H1 (cell line): ENCODE measurements at regions not wholly inside any gene's neighbourhood (a gene's known extent, or its start where the extent isn't known, plus 50 kb on each side); places are given as distances from the start of the nearest gene placed in this dataset.

ENCODE experiments used
- CTCF ChIA-PET: fragments of 300-600 bp; sonication (Branson Sonifier 250); formaldehyde crosslinking; loops from one replicate; lab custom pipeline; 2021; ENCODE audit not compliant: partially characterized antibody; lab: Charles Lee
- POLR2A ChIA-PET: fragments of 300-600 bp; sonication (Branson Sonifier 250); formaldehyde crosslinking; loops from one replicate; lab custom pipeline; 2021; ENCODE audit warnings: inconsistent platforms; ENCODE audit not compliant: partially characterized antibody; lab: Charles Lee
- DNase-seq, 2 experiments: peaks; one replicate each; pipeline versions ENCODE4 v3.0.0 to v3.0.0-alpha.2; 2010 to 2022; ENCODE audit warnings: low spot score in 2 of 2, low read depth in 1 of 2, mixed read lengths in 1 of 2
- FAIRE-seq: peaks from 2 replicates; lab custom pipeline; 2011; peaks lifted over from hg19 to GRCh38; lab: Jason Lieb, UNC
- H2AFZ ChIP-seq: 2 replicates; pipeline ENCODE4 v1.8.1; 2012; ENCODE audit warnings: low read length, inconsistent platforms
- H2AK5ac ChIP-seq: 2 replicates; pipeline ENCODE4 v1.6.1; 2013; ENCODE audit warnings: low read depth, low read length
- H2BK120ac ChIP-seq: replicated peaks from 2 replicates; pipeline ENCODE3; 2013; ENCODE audit warnings: low read depth, low read length, inconsistent platforms
- H2BK12ac ChIP-seq: 2 replicates; pipeline ENCODE4 v1.6.1; 2013; ENCODE audit warnings: low read depth, low read length
- H2BK15ac ChIP-seq: 2 replicates; pipeline ENCODE4 v1.6.1; 2013; ENCODE audit warnings: low read length
- H2BK20ac ChIP-seq: 2 replicates; pipeline ENCODE4 v1.6.1; 2013; ENCODE audit warnings: low read length
- H2BK5ac ChIP-seq: 2 replicates; pipeline ENCODE4 v1.6.1; 2013; ENCODE audit warnings: low read depth, low read length
- H3K14ac ChIP-seq: 2 replicates; pipeline ENCODE4 v1.6.1; 2013; ENCODE audit warnings: inconsistent platforms; ENCODE audit not compliant: insufficient read length
- H3K18ac ChIP-seq: 2 replicates; pipeline ENCODE4 v1.6.1; 2013; ENCODE audit warnings: low read length; ENCODE audit errors: extremely low read depth
- H3K23ac ChIP-seq: 2 replicates; pipeline ENCODE4 v1.6.1; 2013; ENCODE audit warnings: inconsistent platforms; ENCODE audit not compliant: insufficient read length
- H3K23me2 ChIP-seq: 2 replicates; pipeline ENCODE4 v1.6.1; 2013; ENCODE audit warnings: low read depth, low read length
- H3K27ac ChIP-seq: 2 replicates; pipeline ENCODE4 v1.6.1; 2011; ENCODE audit warnings: low read depth, low read length, inconsistent platforms
- H3K27me3 ChIP-seq, 4 experiments: replicated peaks in 1 of 4; 1 replicate in 1 of 4; 2 replicates in 3 of 4; pipeline versions ENCODE4 v1.6.1 to v1.8.1; 2011 to 2013; ENCODE audit warnings: low read length in 3 of 4, mild to moderate bottlenecking in 3 of 4, inconsistent platforms in 2 of 4, mixed read lengths in 2 of 4, moderate library complexity in 1 of 4; ENCODE audit not compliant: control insufficient read depth in 3 of 4, insufficient read depth in 3 of 4; ENCODE audit errors: extremely low read depth in 1 of 4
- H3K36me3 ChIP-seq, 4 experiments: 2 replicates each; pipeline versions ENCODE4 v1.6.1 to v1.8.1; 2011 to 2013; ENCODE audit warnings: mild to moderate bottlenecking in 4 of 4, low read length in 3 of 4, moderate library complexity in 2 of 4, control low read depth in 1 of 4, inconsistent platforms in 1 of 4; ENCODE audit not compliant: insufficient read depth in 4 of 4, control insufficient read depth in 2 of 4
- H3K4ac ChIP-seq: replicated peaks from 2 replicates; pipeline ENCODE3; 2013; ENCODE audit warnings: low read length, low read depth, mixed read lengths, inconsistent platforms; ENCODE audit not compliant: insufficient read length
- H3K4me1 ChIP-seq, 4 experiments: replicated peaks in 1 of 4; 1 replicate in 1 of 4; 2 replicates in 3 of 4; pipeline versions ENCODE4 v1.6.1 to v1.8.1; 2011 to 2013; ENCODE audit warnings: low read length in 3 of 4, inconsistent platforms in 2 of 4, mixed read lengths in 1 of 4; ENCODE audit not compliant: insufficient read depth in 4 of 4, control insufficient read depth in 3 of 4
- H3K4me2 ChIP-seq, 2 experiments: 2 replicates each; pipeline versions ENCODE4 v1.6.1 to v1.8.1; 2011 to 2013; ENCODE audit warnings: low read depth in 2 of 2, low read length in 2 of 2, control low read depth in 1 of 2, inconsistent platforms in 1 of 2, mild to moderate bottlenecking in 1 of 2; ENCODE audit not compliant: insufficient read depth in 1 of 2
- H3K4me3 ChIP-seq, 4 experiments: fragments of 200-600, 300-600 bp in 1 of 4; sonication (generic), shearing (Covaris generic), sonication (Bioruptor Twin) in 1 of 4; 2 replicates each; pipeline versions ENCODE4 v1.5.1 to v1.8.1; 2011 to 2016; ENCODE audit warnings: low read length in 4 of 4, low read depth in 3 of 4, control low read depth in 2 of 4, inconsistent platforms in 2 of 4, mild to moderate bottlenecking in 2 of 4, mixed read lengths in 1 of 4, moderate library complexity in 1 of 4; ENCODE audit not compliant: insufficient read depth in 2 of 4; ENCODE audit errors: extremely low read depth in 1 of 4
- H3K56ac ChIP-seq: replicated peaks from 2 replicates; pipeline ENCODE3; 2013; ENCODE audit warnings: low read depth, mild to moderate bottlenecking, mixed read lengths, low read length, inconsistent platforms; ENCODE audit not compliant: insufficient read length
- H3K79me1 ChIP-seq: 2 replicates; pipeline ENCODE4 v1.6.1; 2013; ENCODE audit warnings: low read depth, low read length, control low read depth
- H3K79me2 ChIP-seq, 2 experiments: 2 replicates each; pipeline versions ENCODE4 v1.6.1 to v1.8.1; 2012 to 2013; ENCODE audit warnings: low read length in 2 of 2, mild to moderate bottlenecking in 2 of 2, inconsistent platforms in 1 of 2; ENCODE audit not compliant: insufficient read depth in 2 of 2, control insufficient read depth in 1 of 2
- H3K9ac ChIP-seq, 4 experiments: replicated peaks in 1 of 4; 1 replicate in 1 of 4; 2 replicates in 3 of 4; pipeline versions ENCODE4 v1.6.1 to v1.8.1; 2011 to 2013; ENCODE audit warnings: low read depth in 3 of 4, low read length in 3 of 4, control low read depth in 2 of 4, mild to moderate bottlenecking in 2 of 4, moderate library complexity in 2 of 4, inconsistent platforms in 1 of 4; ENCODE audit errors: extremely low read depth in 1 of 4
- H3K9me3 ChIP-seq, 2 experiments: 2 replicates each; pipeline versions ENCODE4 v1.6.1 to v1.8.1; 2012 to 2013; ENCODE audit warnings: mild to moderate bottlenecking in 2 of 2, moderate library complexity in 2 of 2, control low read depth in 1 of 2, inconsistent platforms in 1 of 2, low read depth in 1 of 2, low read length in 1 of 2, mixed read lengths in 1 of 2; ENCODE audit not compliant: insufficient read depth in 2 of 2
- H4K20me1 ChIP-seq, 2 experiments: replicated peaks in 1 of 2; 2 replicates each; pipeline versions ENCODE3 to v1.8.1; 2011 to 2013; ENCODE audit warnings: inconsistent platforms in 2 of 2, low read length in 2 of 2, mild to moderate bottlenecking in 1 of 2; ENCODE audit not compliant: insufficient read depth in 2 of 2, control insufficient read depth in 1 of 2
- H4K5ac ChIP-seq: 2 replicates; pipeline ENCODE4 v1.6.1; 2013; ENCODE audit warnings: low read length, low read depth, mixed read lengths, inconsistent platforms; ENCODE audit not compliant: insufficient read length
- H4K8ac ChIP-seq: 2 replicates; pipeline ENCODE4 v1.8.0; 2013; ENCODE audit warnings: mild to moderate bottlenecking, moderate library complexity, low read length, inconsistent platforms; ENCODE audit not compliant: insufficient read depth; ENCODE audit errors: extremely low read depth
- H4K91ac ChIP-seq: replicated peaks from 2 replicates; pipeline ENCODE3; 2013; ENCODE audit warnings: low read length, mixed read lengths, inconsistent platforms; ENCODE audit not compliant: insufficient read length
- CHD2 ChIP-seq: IDR thresholded peaks from 2 replicates; pipeline ENCODE4 v1.6.1; 2012; ENCODE audit warnings: low read length, improper control_type of control experiment
- CREB1 ChIP-seq: IDR thresholded peaks from 2 replicates; pipeline ENCODE4 v1.6.1; 2012; ENCODE audit warnings: inconsistent platforms
- E2F6 ChIP-seq: IDR thresholded peaks from 2 replicates; pipeline ENCODE4 v1.6.1; 2012; ENCODE audit warnings: inconsistent platforms
- EGR1 ChIP-seq: IDR thresholded peaks from 2 replicates; pipeline ENCODE4 v1.6.1; 2011; ENCODE audit warnings: low read depth, low read length, borderline replicate concordance
- JUN ChIP-seq: IDR thresholded peaks from 2 replicates; pipeline ENCODE4 v1.6.1; 2011; ENCODE audit warnings: low read depth, mild to moderate bottlenecking, improper control_type of control experiment, low read length
- JUND ChIP-seq: IDR thresholded peaks from 2 replicates; pipeline ENCODE4 v1.6.1; 2011; ENCODE audit warnings: mild to moderate bottlenecking, improper control_type of control experiment, low read length
- KDM1A ChIP-seq: fragments of 200-600, 300-600 bp; sonication (generic); IDR thresholded peaks from 2 replicates; pipeline ENCODE4 v1.7.1; 2016; ENCODE audit warnings: mild to moderate bottlenecking, low read length, borderline replicate concordance
- KDM4A ChIP-seq: IDR thresholded peaks from one replicate; pipeline ENCODE4 v1.7.1; 2012; ENCODE audit warnings: low read depth, mild to moderate bottlenecking, moderate library complexity, low read length, inconsistent platforms; ENCODE audit not compliant: severe bottlenecking
- KDM5A ChIP-seq: fragments of 200-600 bp; IDR thresholded peaks from 2 replicates; pipeline ENCODE4 v1.7.1; 2012; ENCODE audit warnings: mild to moderate bottlenecking, low read length, inconsistent platforms, mixed read lengths
- MAFK ChIP-seq: IDR thresholded peaks from 2 replicates; pipeline ENCODE4 v1.6.1; 2012; ENCODE audit warnings: low read depth, mild to moderate bottlenecking, improper control_type of control experiment, low read length
- POU5F1 ChIP-seq: IDR thresholded peaks from 2 replicates; pipeline ENCODE4 v1.6.1; 2011; ENCODE audit warnings: low read depth, mild to moderate bottlenecking, low read length, moderate library complexity
- RNF2 ChIP-seq: fragments of 200-900, 300-1000 bp; sonication (generic); IDR thresholded peaks from 2 replicates; pipeline ENCODE4 v1.7.1; 2016; ENCODE audit warnings: borderline replicate concordance, low read depth, mild to moderate bottlenecking, antibody characterized with exemption, low read length; ENCODE audit not compliant: poor library complexity, severe bottlenecking; ENCODE audit errors: missing control alignments
- SP1 ChIP-seq: IDR thresholded peaks from 2 replicates; pipeline ENCODE4 v1.6.1; 2011; ENCODE audit warnings: low read depth, low read length
- WGBS, 2 experiments: shearing (Covaris generic) in 1 of 2; methylation state at CpG; one replicate each; pipeline versions ENCODE4 v1.1.6 to v1.1.7; 2013 to 2015; ENCODE audit warnings: low lambda C conversion rate in 2 of 2, mixed read lengths in 2 of 2, inconsistent platforms in 1 of 2, low coverage in 1 of 2, missing lambda C conversion rate in 1 of 2; ENCODE audit not compliant: insufficient replicate concordance in 2 of 2, insufficient coverage in 1 of 2, insufficient read length in 1 of 2; ENCODE audit errors: extremely low coverage in 1 of 2, missing lambda C conversion rate in 1 of 2; 5-methylcytosine and 5-hydroxymethylcytosine counted together

- H4K5ac ChIP-seq, result no peak overlapping the region
- no peak overlapping the region for H3K14ac ChIP-seq
- H2BK120ac ChIP-seq, result no peak overlapping the region
- H2AFZ ChIP-seq, result no peak overlapping the region
- no peak overlapping the region for H3K9ac ChIP-seq
- WGBS, 2 experiments, result 77% methylated on average over 5 of the region's 5 CpGs; no CpG with 5 or more reads in 1 of the 2 experiments
- FAIRE-seq, result no peak
- H3K27me3 ChIP-seq, result no peaks in the 10 kb centered on the region
- no peak overlapping the region; the same call in 1 of the 2 replicates for H2BK20ac ChIP-seq
- TF ChIP-seq E2F6, result no peak
- no peak for TF ChIP-seq SP1
- no peak for TF ChIP-seq MAFK
- TF ChIP-seq KDM5A, result no peak
- no peak for TF ChIP-seq EGR1
- no peak for TF ChIP-seq JUN
- TF ChIP-seq CREB1, result no peak
- no peak for TF ChIP-seq POU5F1
- TF ChIP-seq RNF2, result no peak
- no peak for TF ChIP-seq KDM1A
- no peak for TF ChIP-seq KDM4A
- TF ChIP-seq CHD2, result no peak
- TF ChIP-seq JUND, result no peak
- TF ChIP-seq, all 59 proteins: peak for 0
- ChIA-PET CTCF (interaction anchor here (0.7 to 12.7 kb wide), 10 partner anchors 9 to 311 kb away, joined by 3 to 112 read pairs (median 5); no protein-coding TSS in a partner anchor), POLR2A (no interaction called here)
- Histone ChIP-seq H3K23me2 (no peaks in the 10 kb centered on the region), H3K4ac (no peak overlapping the region), H3K18ac (no peak overlapping the region), H3K23ac (no peak overlapping the region), H4K91ac (no peak overlapping the region), H3K9me3 (no peaks in the 10 kb centered on the region), H3K79me2 (no peaks in the 10 kb centered on the region), H3K4me2 (no peak overlapping the region), H2BK15ac (no peak overlapping the region), H4K8ac (no peak overlapping the region), H2BK5ac (no peak overlapping the region), H3K79me1 (no peaks in the 10 kb centered on the region; the same call in 1 of the 2 replicates), H4K20me1 (peaks cover 0 to 2% of the 10 kb centered on the region in 2 experiments), H2BK12ac (no peak overlapping the region), H3K27ac (no peak overlapping the region), H3K36me3 (no peaks in the 10 kb centered on the region), H3K4me3 (no peak overlapping the region), H3K56ac (no peak overlapping the region), H3K4me1 (peaks cover 0 to 17% (median 11%) of the 10 kb centered on the region in 4 experiments), H2AK5ac (no peak overlapping the region)
- no peak for DNase-seq
Observed at GRCh38 chr10:77689339-77689738, 51.7 kb upstream of the KCNMA1 start.
